ENCODE measurements at regions not wholly inside any gene's neighbourhood (a gene's known extent, or its start where the extent isn't known, plus 50 kb on each side); places are given as distances from the start of the nearest gene placed in this dataset.

DNA sequence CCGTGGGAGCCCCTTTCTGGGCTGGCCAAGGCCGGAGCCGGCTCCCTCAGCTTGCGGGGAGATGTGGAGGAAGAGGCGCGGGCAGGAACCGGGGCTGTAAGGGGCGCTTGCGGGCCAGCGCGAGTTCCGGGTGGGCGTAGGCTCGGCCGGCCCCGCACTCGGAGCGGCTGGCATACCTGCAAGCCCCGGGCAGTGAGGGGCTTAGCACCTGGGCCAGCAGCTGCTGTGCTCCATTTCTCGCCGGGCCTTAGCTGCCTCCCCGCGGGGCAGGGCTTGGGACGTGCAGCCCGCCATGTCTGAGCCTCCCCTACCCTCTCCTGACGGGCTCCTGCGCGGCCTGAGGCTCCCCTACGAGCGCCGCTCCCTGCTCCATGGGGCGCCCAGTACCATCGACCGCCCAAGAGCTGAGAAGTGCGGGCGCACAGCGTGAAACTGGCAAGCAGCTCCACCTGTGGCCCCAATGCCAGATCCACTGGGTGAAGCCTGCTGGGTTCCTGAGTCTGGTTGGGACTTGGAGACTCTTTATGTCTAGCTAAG lies 82.8 kb upstream of the E2F3 start:
- TF ChIP-seq, protein P1, sequence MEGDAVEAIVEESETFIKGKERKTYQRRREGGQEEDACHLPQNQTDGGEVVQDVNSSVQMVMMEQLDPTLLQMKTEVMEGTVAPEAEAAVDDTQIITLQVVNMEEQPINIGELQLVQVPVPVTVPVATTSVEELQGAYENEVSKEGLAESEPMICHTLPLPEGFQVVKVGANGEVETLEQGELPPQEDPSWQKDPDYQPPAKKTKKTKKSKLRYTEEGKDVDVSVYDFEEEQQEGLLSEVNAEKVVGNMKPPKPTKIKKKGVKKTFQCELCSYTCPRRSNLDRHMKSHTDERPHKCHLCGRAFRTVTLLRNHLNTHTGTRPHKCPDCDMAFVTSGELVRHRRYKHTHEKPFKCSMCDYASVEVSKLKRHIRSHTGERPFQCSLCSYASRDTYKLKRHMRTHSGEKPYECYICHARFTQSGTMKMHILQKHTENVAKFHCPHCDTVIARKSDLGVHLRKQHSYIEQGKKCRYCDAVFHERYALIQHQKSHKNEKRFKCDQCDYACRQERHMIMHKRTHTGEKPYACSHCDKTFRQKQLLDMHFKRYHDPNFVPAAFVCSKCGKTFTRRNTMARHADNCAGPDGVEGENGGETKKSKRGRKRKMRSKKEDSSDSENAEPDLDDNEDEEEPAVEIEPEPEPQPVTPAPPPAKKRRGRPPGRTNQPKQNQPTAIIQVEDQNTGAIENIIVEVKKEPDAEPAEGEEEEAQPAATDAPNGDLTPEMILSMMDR (IDR thresholded peaks at IDR 0.05), result no peak
- no peak for TF ChIP-seq POLR2A (IDR thresholded peaks at IDR 0.05)
